ENCODE measurements at regions not wholly inside any gene's neighbourhood (a gene's known extent, or its start where the extent isn't known, plus 50 kb on each side); places are given as distances from the start of the nearest gene placed in this dataset.

DNA sequence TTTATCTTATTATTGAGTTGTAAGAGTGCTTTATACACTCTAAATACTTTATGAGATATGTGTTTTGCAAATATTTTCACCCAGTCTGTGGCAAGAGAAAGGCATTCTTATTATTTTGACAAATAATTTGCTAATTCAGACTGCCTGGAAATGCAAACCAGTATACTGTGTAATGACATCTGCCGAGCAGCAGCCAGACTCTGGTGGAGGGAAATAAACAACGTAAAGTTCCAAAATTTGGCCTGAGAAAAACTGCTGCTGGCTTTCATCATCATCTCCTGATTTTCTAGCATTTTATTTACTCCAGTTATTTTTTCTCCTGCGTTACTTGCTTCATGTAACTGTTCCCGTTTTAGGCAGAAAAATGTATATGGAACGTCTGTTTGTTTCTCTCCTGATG lies 161.6 kb downstream of the RNF152 start:
- H3K27me3 ChIP-seq (ENCODE audit: control insufficient read depth in 2 of 2, insufficient read depth in 2 of 2, low read length in 2 of 2), result no peaks in the 10 kb centered on the region
- DNase-seq (ENCODE audit: low read depth, low spot score) (no peak), FAIRE-seq (no peak)
- H3K4me1 ChIP-seq (ENCODE audit: control insufficient read depth, extremely low read depth, insufficient read depth, low read length), result peaks cover 6% of the 10 kb centered on the region
- no peak overlapping the region for H2AFZ ChIP-seq (ENCODE audit: low read depth, low read length)
- H4K20me1 ChIP-seq (replicated peaks; ENCODE audit: control insufficient read depth, extremely low read depth, insufficient read depth, low read length), result no peaks in the 10 kb centered on the region
- intact Hi-C loops (cut with micrococcal nuclease), result no loop called here
- H3K36me3 ChIP-seq (ENCODE audit: control insufficient read depth in 2 of 2, extremely low read depth in 1 of 2, insufficient read depth in 2 of 2, low read length in 2 of 2), result no peaks in the 10 kb centered on the region
- no peak overlapping the region for H3K27ac ChIP-seq (ENCODE audit: insufficient read depth, low read depth, low read length)
- CTCF ChIA-PET, result interaction anchor here (1.4 kb wide), 1 partner anchor 43 kb away, joined by 3 read pairs; no protein-coding TSS in a partner anchor
- no peaks in the 10 kb centered on the region for H3K9me3 ChIP-seq (replicated peaks; ENCODE audit: control insufficient read depth, insufficient read depth, low read length)
- no peaks in the 10 kb centered on the region for H3K9me1 ChIP-seq (replicated peaks; ENCODE audit: control insufficient read depth, extremely low read depth, insufficient read depth, low read length)
- H3K4me2 ChIP-seq (ENCODE audit: insufficient read depth, low read length), result no peak overlapping the region
- no peak overlapping the region for H3K9ac ChIP-seq (replicated peaks; ENCODE audit: extremely low read depth, insufficient read depth, low read length)
- no peaks in the 10 kb centered on the region for H3K79me2 ChIP-seq (ENCODE audit: control insufficient read depth, insufficient read depth, low read length)
- TF ChIP-seq, protein P1, sequence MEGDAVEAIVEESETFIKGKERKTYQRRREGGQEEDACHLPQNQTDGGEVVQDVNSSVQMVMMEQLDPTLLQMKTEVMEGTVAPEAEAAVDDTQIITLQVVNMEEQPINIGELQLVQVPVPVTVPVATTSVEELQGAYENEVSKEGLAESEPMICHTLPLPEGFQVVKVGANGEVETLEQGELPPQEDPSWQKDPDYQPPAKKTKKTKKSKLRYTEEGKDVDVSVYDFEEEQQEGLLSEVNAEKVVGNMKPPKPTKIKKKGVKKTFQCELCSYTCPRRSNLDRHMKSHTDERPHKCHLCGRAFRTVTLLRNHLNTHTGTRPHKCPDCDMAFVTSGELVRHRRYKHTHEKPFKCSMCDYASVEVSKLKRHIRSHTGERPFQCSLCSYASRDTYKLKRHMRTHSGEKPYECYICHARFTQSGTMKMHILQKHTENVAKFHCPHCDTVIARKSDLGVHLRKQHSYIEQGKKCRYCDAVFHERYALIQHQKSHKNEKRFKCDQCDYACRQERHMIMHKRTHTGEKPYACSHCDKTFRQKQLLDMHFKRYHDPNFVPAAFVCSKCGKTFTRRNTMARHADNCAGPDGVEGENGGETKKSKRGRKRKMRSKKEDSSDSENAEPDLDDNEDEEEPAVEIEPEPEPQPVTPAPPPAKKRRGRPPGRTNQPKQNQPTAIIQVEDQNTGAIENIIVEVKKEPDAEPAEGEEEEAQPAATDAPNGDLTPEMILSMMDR (IDR thresholded peaks at IDR 0.05; ENCODE audit: extremely low read depth in 1 of 2, insufficient read depth in 1 of 2, low read depth in 1 of 2, low read length in 2 of 2), result no peak
- TF ChIP-seq FOS (IDR thresholded peaks at IDR 0.05; ENCODE audit: borderline replicate concordance, insufficient read depth, low read length) (no peak), GATA2 (IDR thresholded peaks at IDR 0.05; ENCODE audit: insufficient read depth, insufficient read length, low read depth, low read length) (no peak), POLR2AphosphoS5 (IDR thresholded peaks at IDR 0.05; ENCODE audit: insufficient read depth, low read depth, low read length) (no peak), JUN (IDR thresholded peaks at IDR 0.05; ENCODE audit: borderline replicate concordance, insufficient read depth, insufficient read length, low read depth) (no peak), MYC (IDR thresholded peaks at IDR 0.05; ENCODE audit: low read depth, low read length) (no peak), POLR2A (IDR thresholded peaks at IDR 0.05; ENCODE audit: low read depth, low read length) (no peak), EZH2 (IDR thresholded peaks at IDR 0.05; ENCODE audit: borderline replicate concordance, low read depth, low read length, severe bottlenecking) (no peak)
- TF ChIP-seq, protein P2, sequence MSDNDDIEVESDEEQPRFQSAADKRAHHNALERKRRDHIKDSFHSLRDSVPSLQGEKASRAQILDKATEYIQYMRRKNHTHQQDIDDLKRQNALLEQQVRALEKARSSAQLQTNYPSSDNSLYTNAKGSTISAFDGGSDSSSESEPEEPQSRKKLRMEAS (IDR thresholded peaks at IDR 0.05; ENCODE audit: insufficient read depth, insufficient read length), result no peak
- BruUV-seq (replicated peaks), result no TSS peak
- H3K4me3 ChIP-seq (replicated peaks in 1 of 3; ENCODE audit: insufficient read depth in 1 of 3, low read depth in 1 of 3, low read length in 3 of 3), result no peak overlapping the region
- POLR2A ChIA-PET, result no interaction called here
- dilution Hi-C loops (cut with MboI; ENCODE audit: extremely low pct_ligation_motif_present, low sequenced_read_pairs), result no loop called here

Data from endothelial cell of umbilical vein (primary cell).